ENCODE measurements at regions not wholly inside any gene's neighbourhood (a gene's known extent, or its start where the extent isn't known, plus 50 kb on each side); places are given as distances from the start of the nearest gene placed in this dataset.

DNA sequence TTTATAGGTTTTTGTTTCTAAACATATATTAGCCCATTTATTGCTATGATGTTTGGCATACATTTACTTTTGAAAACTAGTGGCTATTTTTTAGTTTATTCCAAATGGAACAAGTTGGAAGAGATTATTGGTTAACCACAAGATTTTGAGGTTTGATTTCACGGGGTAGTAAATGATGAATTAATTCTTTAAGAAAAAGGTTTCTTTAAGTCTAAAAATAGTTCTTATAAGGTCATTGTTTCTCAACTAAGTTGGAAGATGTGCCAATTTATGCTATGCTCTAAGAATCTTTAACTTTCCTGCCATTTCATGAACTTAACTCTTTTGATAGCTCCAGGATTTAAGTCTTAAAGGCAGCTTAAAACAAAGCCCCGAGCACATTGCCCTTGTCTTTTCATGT, 183.8 kb downstream of the LMO4 start:
- no peak for DNase-seq

DNA sequence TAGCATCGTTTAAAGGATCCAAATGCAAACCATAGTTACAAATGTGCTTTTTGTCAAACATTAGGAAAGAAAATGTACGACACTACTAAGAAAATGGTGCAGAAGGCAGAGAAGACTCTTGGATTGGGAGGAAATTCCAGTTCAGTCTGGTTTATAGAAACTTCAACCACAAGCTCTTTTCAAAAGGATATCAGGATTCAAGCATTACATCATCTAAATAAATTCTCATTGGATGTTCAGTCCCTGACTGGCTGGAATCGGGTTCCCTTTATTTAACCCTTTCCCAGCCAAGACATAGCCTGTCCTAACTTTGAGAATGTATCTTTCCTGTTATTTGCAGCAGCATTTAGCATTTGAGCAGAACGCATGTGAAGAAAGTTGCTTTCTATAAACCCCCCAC, 184.6 kb downstream of the LMO4 start:
- no peak for DNase-seq

- no peak for DNase-seq
These were observed 185.4 kb downstream of the LMO4 start for GRCh38 chr1:87513966-87514660.

GRCh38 chr1:87515781-87516180, 187.1 kb downstream of the LMO4 start:
- no peak for DNase-seq

- no peak for DNase-seq
These were observed 190.1 kb downstream of the LMO4 start for GRCh38 chr1:87518794-87519193.

- no peak for DNase-seq
These were observed 192.8 kb downstream of the LMO4 start for GRCh38 chr1:87521452-87521851.

DNA sequence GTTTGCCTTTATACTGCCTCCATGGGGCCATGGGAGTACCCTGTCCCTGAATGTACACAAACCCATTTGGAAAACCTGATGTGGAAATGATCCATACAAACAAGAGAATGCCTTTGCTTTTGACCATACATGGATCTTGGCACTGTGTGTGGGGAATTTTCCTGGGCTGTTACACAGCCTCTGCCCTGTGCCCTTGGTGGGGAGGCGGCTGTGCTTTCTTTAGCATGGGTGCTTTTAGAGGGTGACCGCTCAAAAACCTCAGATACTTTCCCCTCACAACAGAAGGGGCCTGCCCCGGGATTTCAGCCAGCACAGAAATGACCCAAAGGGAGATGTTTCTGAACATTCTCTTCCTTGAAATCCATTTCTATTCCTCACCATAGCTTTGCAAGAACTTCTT, 194.8 kb downstream of the LMO4 start:
- peak; percentile 40 for DNase-seq

DNA sequence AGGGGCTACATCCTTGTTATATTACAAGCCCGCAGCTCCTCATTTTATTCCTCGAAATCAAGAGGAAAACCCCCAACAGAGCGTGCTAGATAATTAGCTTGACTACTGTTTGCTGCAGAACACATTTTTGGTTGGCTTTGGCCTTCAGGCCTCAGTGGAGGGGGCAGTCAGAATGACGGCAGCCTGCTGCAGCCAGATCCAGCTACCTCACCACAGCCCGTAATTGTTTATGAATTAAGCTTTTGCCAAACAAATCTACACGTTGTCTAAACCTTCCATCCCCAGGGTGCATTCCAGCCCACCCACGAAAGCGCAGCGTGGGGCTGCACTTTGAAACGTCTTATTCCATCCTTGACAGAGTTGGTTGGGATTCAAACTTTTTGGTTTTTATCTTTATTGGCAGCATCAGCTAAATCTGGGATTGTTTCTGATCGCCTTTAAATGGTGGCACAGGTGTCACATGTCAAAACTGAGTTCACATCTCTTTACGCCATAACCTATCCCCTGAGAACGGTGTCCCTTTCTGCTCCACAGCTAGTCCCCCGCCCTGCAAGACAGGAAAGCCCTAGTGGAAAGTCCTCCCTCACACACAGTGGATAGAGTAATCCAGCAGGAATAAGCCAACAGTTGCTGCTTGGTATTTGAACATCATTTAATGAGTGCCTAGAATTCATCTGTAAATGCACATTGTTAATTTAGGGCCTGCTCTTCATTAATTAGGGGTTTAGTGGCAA, 195.5 kb downstream of the LMO4 start:
- DNase-seq, result no peak

GRCh38 chr1:87528754-87529517, 200.3 kb downstream of the LMO4 start:
- DNase-seq, result no peak

DNA sequence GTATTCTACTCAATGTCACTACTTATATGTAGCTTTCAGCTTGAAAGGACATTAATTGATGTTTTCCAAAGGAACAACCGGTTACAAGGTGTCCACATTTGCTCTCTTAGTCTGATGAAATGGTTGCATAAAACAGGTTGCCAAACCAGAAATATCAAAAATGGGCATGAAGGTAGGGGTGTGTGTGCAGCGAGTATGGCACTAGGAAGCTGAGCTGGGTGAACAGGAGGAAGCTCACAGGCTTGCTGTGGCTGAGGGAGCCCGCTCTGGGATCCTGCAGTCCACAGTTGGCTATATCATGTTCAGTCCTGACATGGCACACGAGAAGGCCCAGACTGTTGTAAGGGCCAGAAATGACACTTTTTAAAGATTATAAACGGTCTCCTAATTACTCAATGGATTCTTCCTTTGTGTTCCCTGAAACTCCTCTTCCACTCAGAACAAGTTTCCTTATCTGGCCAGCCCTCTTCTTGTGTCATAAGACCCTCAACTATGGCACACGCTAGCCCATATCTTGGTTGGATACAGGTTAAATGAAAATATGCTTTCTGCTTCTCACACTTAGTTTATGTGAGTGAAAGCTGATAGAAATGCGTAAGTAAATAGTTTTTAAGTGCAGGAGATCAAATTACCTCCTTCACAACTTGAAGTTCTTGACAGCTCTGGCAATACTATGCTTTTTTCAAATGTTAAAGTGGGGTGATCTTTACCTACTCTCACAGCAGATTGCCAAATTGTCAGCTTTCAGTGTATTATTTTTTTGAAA, 201.5 kb downstream of the LMO4 start:
- DNase-seq, result no peak

DNA sequence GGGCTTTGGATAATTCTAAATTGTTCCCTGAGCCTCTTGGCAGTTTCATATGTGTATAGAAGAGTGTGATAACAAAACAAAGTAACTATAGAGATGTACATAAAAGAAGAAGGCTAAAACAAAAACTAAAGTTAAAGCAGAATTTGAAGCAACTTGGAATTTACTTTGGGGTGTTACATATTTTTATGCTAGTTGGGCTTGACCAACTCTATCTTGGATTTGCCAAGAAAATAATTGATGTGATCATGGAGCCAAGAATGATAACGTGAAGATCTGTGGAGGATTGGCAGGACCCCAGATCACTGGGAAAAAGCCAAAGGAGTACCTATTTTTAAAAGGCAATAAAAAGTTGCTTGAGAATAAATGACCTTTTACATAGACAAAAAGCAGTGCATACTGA, 206.9 kb downstream of the LMO4 start:
- no peak for DNase-seq

DNA sequence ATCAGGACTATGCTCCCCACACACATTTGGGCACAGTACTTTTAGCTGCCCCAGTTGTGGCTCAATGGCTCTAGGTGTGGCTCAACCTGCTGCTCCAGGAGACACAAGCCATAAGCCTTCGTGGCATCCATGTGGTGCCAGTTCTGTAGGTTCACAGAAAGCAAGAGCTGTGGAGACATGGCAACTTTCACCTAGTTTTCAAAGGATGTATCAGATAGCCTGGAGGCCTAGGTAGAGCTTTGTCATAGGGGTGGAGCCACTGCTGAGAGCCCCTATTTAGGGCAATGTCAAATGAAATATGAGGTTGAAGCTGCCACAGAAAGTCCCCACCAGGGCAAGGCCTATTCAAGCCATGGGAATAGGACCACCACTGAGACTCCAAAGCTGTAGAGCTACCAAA, 210.5 kb downstream of the LMO4 start:
- DNase-seq, result no peak

DNA sequence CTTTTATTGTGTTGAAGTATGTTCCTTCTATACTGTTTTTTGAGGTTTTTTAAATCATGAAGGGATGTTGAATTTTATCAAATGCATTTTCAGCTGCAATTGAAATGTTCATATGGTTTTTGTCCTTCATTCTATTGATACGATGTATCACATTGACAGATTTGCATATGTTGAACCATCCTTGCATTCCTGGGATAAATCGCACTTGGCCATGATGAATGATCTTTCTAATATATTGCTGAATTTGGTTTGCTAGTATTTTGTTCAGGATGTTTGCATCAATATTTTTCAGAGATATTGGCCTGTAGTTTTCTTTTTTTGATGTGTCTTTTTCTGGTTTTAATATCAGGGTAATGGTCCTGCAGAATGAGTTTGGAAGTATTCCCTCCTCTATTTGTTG, 214.0 kb downstream of the LMO4 start:
- no peak for DNase-seq

DNA sequence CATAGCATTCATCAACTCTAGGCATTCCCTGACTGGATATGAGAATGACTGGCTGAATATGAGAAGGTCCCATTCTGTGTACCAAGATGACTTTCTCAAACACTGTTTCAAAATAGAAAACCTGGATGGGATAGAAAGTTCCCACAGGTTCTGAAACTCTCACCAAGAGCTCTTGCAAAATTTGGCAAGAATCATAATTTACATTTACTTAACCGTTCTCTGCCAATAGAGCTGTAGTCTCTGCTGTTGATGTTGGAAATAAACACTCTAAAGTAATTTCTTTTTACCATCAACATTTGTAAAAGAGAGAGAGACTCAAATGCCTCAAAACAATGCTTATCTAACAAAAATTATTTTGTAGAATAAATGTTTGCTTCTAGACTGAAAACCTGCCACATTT, 221.1 kb downstream of the LMO4 start:
- no peak for DNase-seq

- no peak for DNase-seq
These were observed 224.8 kb downstream of the LMO4 start for GRCh38 chr1:87553511-87553910.

GRCh38 chr1:87555366-87555765, 226.7 kb downstream of the LMO4 start:
- DNase-seq, result no peak

- no peak for DNase-seq
These were observed 227.6 kb downstream of the LMO4 start for GRCh38 chr1:87556326-87556725.

DNA sequence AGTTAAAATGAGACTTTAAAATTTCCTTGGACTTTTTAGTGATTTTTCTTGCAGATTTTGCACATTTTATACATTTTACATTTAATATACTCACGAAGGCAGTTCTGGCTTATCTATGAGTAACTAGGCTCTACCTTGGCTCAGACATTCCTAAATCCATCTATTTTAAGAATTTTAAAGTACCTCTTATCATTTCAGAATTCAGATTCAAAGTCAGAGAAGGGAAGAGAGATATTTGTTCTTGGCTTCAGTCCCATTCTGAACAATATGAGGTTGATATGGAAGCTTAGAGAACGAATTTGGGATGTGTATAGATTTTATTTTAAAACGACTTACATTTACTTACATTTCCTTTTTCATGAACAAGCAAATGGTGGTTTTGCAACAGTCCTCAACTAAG, 230.2 kb downstream of the LMO4 start:
- DNase-seq, result no peak

GRCh38 chr1:87560137-87560536, 231.5 kb downstream of the LMO4 start:
- no peak for DNase-seq

GRCh38 chr1:87560601-87561360, 232.1 kb downstream of the LMO4 start:
- no peak for DNase-seq

DNA sequence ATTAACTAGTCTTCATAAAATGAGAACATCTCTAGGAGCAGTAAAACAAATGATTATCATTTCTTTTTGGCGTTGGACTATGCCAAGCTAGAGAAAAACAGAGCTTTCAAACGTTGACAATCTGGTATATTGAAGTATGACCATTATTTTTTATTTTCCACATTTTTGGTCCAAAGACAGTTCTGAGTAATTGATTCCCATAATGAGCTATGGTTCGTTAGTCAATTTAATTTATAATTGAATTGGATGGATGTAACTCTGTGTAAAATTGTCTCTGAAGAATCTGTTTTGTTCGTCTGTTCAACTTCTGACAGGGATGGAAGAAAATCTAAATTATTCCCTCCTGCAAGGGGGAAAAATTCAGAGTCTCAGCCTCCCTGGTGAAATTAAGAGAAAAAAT, 234.5 kb downstream of the LMO4 start:
- no peak for DNase-seq

- no peak for DNase-seq
These were observed 237.2 kb downstream of the LMO4 start for GRCh38 chr1:87565861-87566260.
